ENCODE measurements at regions not wholly inside any gene's neighbourhood (a gene's known extent, or its start where the extent isn't known, plus 50 kb on each side); places are given as distances from the start of the nearest gene placed in this dataset.

DNA sequence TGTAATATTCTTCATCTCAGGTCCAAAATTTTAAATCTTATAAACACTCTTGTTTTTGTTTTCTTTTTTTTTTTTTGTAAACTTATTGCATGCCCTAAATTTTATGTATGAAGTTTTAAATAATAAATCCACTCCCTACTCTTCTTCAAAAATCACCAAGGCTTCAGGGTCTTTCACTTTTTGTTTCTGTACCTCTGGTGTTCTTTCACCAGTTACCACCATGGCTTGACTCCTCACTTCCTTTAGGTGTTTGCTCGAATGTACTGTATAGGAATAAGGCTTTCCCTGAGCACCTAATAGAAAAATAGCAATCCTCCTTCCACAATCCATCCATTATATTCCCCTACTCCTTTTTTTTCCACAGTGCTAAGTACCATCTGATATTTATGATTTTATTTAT is 962.8 kb upstream of the POT1 start:
- 0% methylated on average over 1 of the region's 1 CpG for WGBS (ENCODE audit: insufficient coverage, low coverage, missing lambda C conversion rate)
- POLR2A ChIA-PET: no interaction called here
- no TSS peak for BruUV-seq (replicated peaks)

More for the DNA sequence above, 962.8 kb upstream of the POT1 start:
- no peak for DNase-seq (ENCODE audit: extremely low read depth in 1 of 4, low spot score in 3 of 4)
- no peaks in the 10 kb centered on the region for H3K9me1 ChIP-seq (ENCODE audit: control insufficient read depth, insufficient read depth, low read length)
- CTCF ChIA-PET (ENCODE audit: low intra/inter-chr PET ratio): no interaction called here
- H3K36me3 ChIP-seq (ENCODE audit: control insufficient read depth, insufficient read depth, low read length): no peaks in the 10 kb centered on the region
- H3K27me3 ChIP-seq (ENCODE audit: control insufficient read depth in 2 of 2, insufficient read depth in 2 of 2, low read length in 2 of 2): no peaks in the 10 kb centered on the region
- H3K79me2 ChIP-seq (ENCODE audit: control insufficient read depth, insufficient read depth, low read length): no peaks in the 10 kb centered on the region
- TF ChIP-seq POLR2G (IDR thresholded peaks at IDR 0.05; ENCODE audit: low read depth, low read length): no peak
- TF ChIP-seq, protein P1, sequence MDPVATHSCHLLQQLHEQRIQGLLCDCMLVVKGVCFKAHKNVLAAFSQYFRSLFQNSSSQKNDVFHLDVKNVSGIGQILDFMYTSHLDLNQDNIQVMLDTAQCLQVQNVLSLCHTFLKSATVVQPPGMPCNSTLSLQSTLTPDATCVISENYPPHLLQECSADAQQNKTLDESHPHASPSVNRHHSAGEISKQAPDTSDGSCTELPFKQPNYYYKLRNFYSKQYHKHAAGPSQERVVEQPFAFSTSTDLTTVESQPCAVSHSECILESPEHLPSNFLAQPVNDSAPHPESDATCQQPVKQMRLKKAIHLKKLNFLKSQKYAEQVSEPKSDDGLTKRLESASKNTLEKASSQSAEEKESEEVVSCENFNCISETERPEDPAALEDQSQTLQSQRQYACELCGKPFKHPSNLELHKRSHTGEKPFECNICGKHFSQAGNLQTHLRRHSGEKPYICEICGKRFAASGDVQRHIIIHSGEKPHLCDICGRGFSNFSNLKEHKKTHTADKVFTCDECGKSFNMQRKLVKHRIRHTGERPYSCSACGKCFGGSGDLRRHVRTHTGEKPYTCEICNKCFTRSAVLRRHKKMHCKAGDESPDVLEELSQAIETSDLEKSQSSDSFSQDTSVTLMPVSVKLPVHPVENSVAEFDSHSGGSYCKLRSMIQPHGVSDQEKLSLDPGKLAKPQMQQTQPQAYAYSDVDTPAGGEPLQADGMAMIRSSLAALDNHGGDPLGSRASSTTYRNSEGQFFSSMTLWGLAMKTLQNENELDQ (CRISPR knock-in tag; IDR thresholded peaks at IDR 0.05; ENCODE audit: borderline replicate concordance): no peak
- no peak for TF ChIP-seq SMAD2 (IDR thresholded peaks at IDR 0.05; ENCODE audit: low read depth, low read length)
- TF ChIP-seq ZEB2 (IDR thresholded peaks at IDR 0.05): no peak
- TF ChIP-seq, protein P2, sequence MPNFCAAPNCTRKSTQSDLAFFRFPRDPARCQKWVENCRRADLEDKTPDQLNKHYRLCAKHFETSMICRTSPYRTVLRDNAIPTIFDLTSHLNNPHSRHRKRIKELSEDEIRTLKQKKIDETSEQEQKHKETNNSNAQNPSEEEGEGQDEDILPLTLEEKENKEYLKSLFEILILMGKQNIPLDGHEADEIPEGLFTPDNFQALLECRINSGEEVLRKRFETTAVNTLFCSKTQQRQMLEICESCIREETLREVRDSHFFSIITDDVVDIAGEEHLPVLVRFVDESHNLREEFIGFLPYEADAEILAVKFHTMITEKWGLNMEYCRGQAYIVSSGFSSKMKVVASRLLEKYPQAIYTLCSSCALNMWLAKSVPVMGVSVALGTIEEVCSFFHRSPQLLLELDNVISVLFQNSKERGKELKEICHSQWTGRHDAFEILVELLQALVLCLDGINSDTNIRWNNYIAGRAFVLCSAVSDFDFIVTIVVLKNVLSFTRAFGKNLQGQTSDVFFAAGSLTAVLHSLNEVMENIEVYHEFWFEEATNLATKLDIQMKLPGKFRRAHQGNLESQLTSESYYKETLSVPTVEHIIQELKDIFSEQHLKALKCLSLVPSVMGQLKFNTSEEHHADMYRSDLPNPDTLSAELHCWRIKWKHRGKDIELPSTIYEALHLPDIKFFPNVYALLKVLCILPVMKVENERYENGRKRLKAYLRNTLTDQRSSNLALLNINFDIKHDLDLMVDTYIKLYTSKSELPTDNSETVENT (CRISPR knock-in tag; IDR thresholded peaks at IDR 0.05): no peak
- no peak for TF ChIP-seq ZNF24 (IDR thresholded peaks at IDR 0.05)
- TF ChIP-seq PYGO2 (tag; IDR thresholded peaks at IDR 0.05): no peak
- TF ChIP-seq, protein P3, sequence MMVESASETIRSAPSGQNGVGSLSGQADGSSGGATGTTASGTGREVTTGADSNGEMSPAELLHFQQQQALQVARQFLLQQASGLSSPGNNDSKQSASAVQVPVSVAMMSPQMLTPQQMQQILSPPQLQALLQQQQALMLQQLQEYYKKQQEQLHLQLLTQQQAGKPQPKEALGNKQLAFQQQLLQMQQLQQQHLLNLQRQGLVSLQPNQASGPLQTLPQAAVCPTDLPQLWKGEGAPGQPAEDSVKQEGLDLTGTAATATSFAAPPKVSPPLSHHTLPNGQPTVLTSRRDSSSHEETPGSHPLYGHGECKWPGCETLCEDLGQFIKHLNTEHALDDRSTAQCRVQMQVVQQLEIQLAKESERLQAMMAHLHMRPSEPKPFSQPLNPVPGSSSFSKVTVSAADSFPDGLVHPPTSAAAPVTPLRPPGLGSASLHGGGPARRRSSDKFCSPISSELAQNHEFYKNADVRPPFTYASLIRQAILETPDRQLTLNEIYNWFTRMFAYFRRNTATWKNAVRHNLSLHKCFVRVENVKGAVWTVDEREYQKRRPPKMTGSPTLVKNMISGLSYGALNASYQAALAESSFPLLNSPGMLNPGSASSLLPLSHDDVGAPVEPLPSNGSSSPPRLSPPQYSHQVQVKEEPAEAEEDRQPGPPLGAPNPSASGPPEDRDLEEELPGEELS (CRISPR knock-in tag; IDR thresholded peaks at IDR 0.05; ENCODE audit: borderline replicate concordance): no peak
- TF ChIP-seq SETDB1 (IDR thresholded peaks at IDR 0.05; ENCODE audit: low read length): no peak
- no peak for TF ChIP-seq CBX2 (IDR thresholded peaks at IDR 0.05; ENCODE audit: insufficient read depth, low read length, poor library complexity, severe bottlenecking)
- in situ Hi-C loops (cut with MboI) (no loop called here), intact Hi-C loops (cut with micrococcal nuclease) (no loop called here)
- 0 out of 2 replicates have a peak, but pooled peaks cover 3% of the 10 kb centered on the region for H3K9me3 ChIP-seq (replicated peaks; ENCODE audit: control insufficient read depth, insufficient read depth, low read depth, low read length)
- H2AFZ ChIP-seq (ENCODE audit: low read depth, low read length): no peak overlapping the region
- FAIRE-seq: no peak
- no peak overlapping the region for H3K9ac ChIP-seq (ENCODE audit: insufficient read depth in 1 of 2, low read depth in 2 of 2, low read length in 2 of 2)
- no peak overlapping the region for H3K27ac ChIP-seq (ENCODE audit: extremely low read depth, low read depth, low read length)
- H3K4me3 ChIP-seq: no peak overlapping the region
- no peak for ATAC-seq
- no peaks in the 10 kb centered on the region for H3K4me1 ChIP-seq (replicated peaks in 1 of 2; ENCODE audit: control insufficient read depth in 2 of 2, insufficient read depth in 2 of 2, low read length in 2 of 2)
- H4K20me1 ChIP-seq (replicated peaks; ENCODE audit: control insufficient read depth, insufficient read depth, low read length): no peaks in the 10 kb centered on the region
- H3K4me2 ChIP-seq (ENCODE audit: insufficient read depth, low read length): no peak overlapping the region
